Heart left ventricle (tissue), 13 donors: ENCODE measurements at regions not wholly inside any gene's neighbourhood (a gene's known extent, or its start where the extent isn't known, plus 50 kb on each side); places are given as distances from the start of the nearest gene placed in this dataset.

Source experiments
- CTCF ChIP-seq, 12 donors: fragments of 200-600 bp; sonication (generic) in 4 of 12; IDR thresholded peaks; one replicate each; pipeline versions ENCODE4 v1.5.0 to v1.8.0; 2018 to 2022; ENCODE audit warnings: antibody characterized with exemption in 12 of 12, mild to moderate bottlenecking in 5 of 12
- POLR2A ChIP-seq, 2 donors: fragments of 450-650 bp; IDR thresholded peaks; one replicate each; pipeline ENCODE4 v1.6.1; 2017; ENCODE audit warnings: antibody characterized with exemption in 2 of 2, mild to moderate bottlenecking in 2 of 2, moderate library complexity in 2 of 2
- donor health status: ischemic (EF 13 %, LVEDD 7.1; RV severe dilation, severe dysfunction).
- donor health status: DM: no; HTN: yes; CAD: no.
- donor health status: DM: no; HTN: no; CAD: no.
- donor health status: ischemic (EF 25% LVEDD 6.9; RV normal size, moderate dysfunction).
- donor health status: ischemic (EF 25% LVEDD 5.7; RV mildly dilated, moderate dysfunction).
- donor health status: ischemic (EF 35%, LVEDD 5.7; RV mildly dilated, moderate dysfunction).
- donor health status: nonischemic (EF 11% LVEDD 7.7; RV severe dilation, severe dysfunction).
- donor health status: DM: yes; HTN: yes; CAD: no.
- donor health status: PGD.
- donor health status: ischemic (EF 29% LVEDD 5.4; RV normal size, mild dysfunction).
- donor health status: nonischemic (EF 23%, LVEDD 6.1; RV moderate dilation, normal function).

DNA sequence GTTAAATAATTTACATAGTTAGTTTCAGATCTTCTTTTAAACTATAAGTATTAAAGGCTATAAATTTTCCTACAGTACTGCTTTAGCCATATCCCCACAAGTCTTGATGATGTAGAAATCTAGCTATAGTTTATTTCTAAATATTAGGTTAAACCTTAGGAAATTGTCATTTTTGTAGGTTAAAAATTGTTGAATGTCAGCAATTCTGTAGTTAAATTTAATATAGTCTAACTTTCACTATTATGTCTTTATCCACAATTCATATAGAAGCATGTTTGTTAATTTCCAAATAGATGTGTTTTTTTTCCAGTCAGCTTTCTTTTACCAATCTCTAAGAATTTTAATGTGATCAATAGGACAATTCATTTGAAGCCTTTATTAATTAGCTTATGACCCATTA is 199.7 kb downstream of the ETAA1 start:
- no peak for TF ChIP-seq CTCF (IDR thresholded peaks at IDR 0.05)
- no peak for TF ChIP-seq POLR2A (IDR thresholded peaks at IDR 0.05)
